Mesenchymal stem cell (in vitro differentiated cells and primary cell): ENCODE measurements at regions not wholly inside any gene's neighbourhood (a gene's known extent, or its start where the extent isn't known, plus 50 kb on each side); places are given as distances from the start of the nearest gene placed in this dataset.

Experiments used
- DNase-seq: peaks from one replicate; pipeline ENCODE4 v3.0.0-alpha.2; 2013
- H2AFZ ChIP-seq: one replicate; pipeline ENCODE4 v1.6.1; 2013; ENCODE audit warnings: low read depth, mild to moderate bottlenecking, control low read depth, inconsistent platforms, low read length, moderate library complexity
- H2AK5ac ChIP-seq: 2 replicates; pipeline ENCODE4 v1.6.1; 2013; ENCODE audit warnings: low read length, moderate library complexity, mild to moderate bottlenecking, inconsistent platforms; ENCODE audit not compliant: severe bottlenecking
- H2BK120ac ChIP-seq: one replicate; pipeline ENCODE4 v1.6.1; 2013; ENCODE audit warnings: low read depth, mild to moderate bottlenecking, inconsistent platforms, low read length, moderate library complexity
- H2BK12ac ChIP-seq, 2 experiments: one replicate each; pipeline ENCODE4 v1.6.1; 2013; ENCODE audit warnings: inconsistent platforms in 2 of 2, low read length in 2 of 2, mild to moderate bottlenecking in 2 of 2, moderate library complexity in 2 of 2, control low read depth in 1 of 2
- H2BK15ac ChIP-seq: one replicate; pipeline ENCODE4 v1.6.1; 2013; ENCODE audit warnings: mild to moderate bottlenecking, low read depth, inconsistent platforms; ENCODE audit not compliant: poor library complexity, severe bottlenecking
- H2BK5ac ChIP-seq: 2 replicates; pipeline ENCODE4 v1.6.1; 2013; ENCODE audit warnings: low read depth, mild to moderate bottlenecking, low read length, control low read depth, inconsistent platforms; ENCODE audit not compliant: poor library complexity, severe bottlenecking
- H3K14ac ChIP-seq, 2 experiments: one replicate each; pipeline ENCODE4 v1.6.1; 2013; ENCODE audit warnings: inconsistent platforms in 2 of 2, low read length in 2 of 2, control low read depth in 1 of 2, mild to moderate bottlenecking in 1 of 2, moderate library complexity in 1 of 2
- H3K18ac ChIP-seq, 2 experiments: one replicate each; pipeline ENCODE4 v1.6.1; 2013; ENCODE audit warnings: inconsistent platforms in 2 of 2, low read length in 2 of 2, control low read depth in 1 of 2, low read depth in 1 of 2, mild to moderate bottlenecking in 1 of 2
- H3K23ac ChIP-seq, 2 experiments: one replicate each; pipeline ENCODE4 v1.6.1; 2013; ENCODE audit warnings: inconsistent platforms in 2 of 2, low read length in 2 of 2, mild to moderate bottlenecking in 2 of 2, moderate library complexity in 2 of 2, control low read depth in 1 of 2
- H3K27ac ChIP-seq: 2 replicates; pipeline ENCODE4 v1.5.1; 2013; ENCODE audit warnings: mild to moderate bottlenecking, moderate library complexity, low read length, control low read depth, inconsistent platforms; ENCODE audit not compliant: poor library complexity, severe bottlenecking
- H3K27me3 ChIP-seq, 2 experiments: 2 replicates each; pipeline versions ENCODE4 v1.6.1 to v1.7.0; 2013; ENCODE audit warnings: low read length in 2 of 2, mild to moderate bottlenecking in 2 of 2, moderate library complexity in 2 of 2, control low read depth in 1 of 2, inconsistent platforms in 1 of 2; ENCODE audit not compliant: control insufficient read depth in 1 of 2, insufficient read depth in 1 of 2
- H3K36me3 ChIP-seq, 2 experiments: 2 replicates each; pipeline versions ENCODE4 v1.6.1 to v1.7.0; 2013; ENCODE audit warnings: low read length in 2 of 2, control low read depth in 1 of 2, inconsistent platforms in 1 of 2, low read depth in 1 of 2, mild to moderate bottlenecking in 1 of 2; ENCODE audit not compliant: insufficient read depth in 2 of 2, control insufficient read depth in 1 of 2
- H3K4ac ChIP-seq, 2 experiments: one replicate each; pipeline ENCODE4 v1.6.1; 2013; ENCODE audit warnings: inconsistent platforms in 2 of 2, low read length in 2 of 2, mild to moderate bottlenecking in 2 of 2, moderate library complexity in 2 of 2, control low read depth in 1 of 2, low read depth in 1 of 2
- H3K4me1 ChIP-seq: 2 replicates; pipeline ENCODE4 v1.6.1; 2013; ENCODE audit warnings: low read depth, low read length, control low read depth; ENCODE audit not compliant: control insufficient read depth, insufficient read depth
- H3K4me2 ChIP-seq: 2 replicates; pipeline ENCODE4 v1.6.1; 2013; ENCODE audit warnings: low read length, mild to moderate bottlenecking, inconsistent platforms; ENCODE audit not compliant: poor library complexity, severe bottlenecking
- H3K4me3 ChIP-seq, 2 experiments: 2 replicates each; pipeline versions ENCODE4 v1.5.1 to v1.7.0; 2013; ENCODE audit warnings: low read length in 2 of 2, mild to moderate bottlenecking in 2 of 2, control low read depth in 1 of 2, low read depth in 1 of 2; ENCODE audit not compliant: insufficient read depth in 1 of 2
- H3K79me1 ChIP-seq: replicated peaks from 2 replicates; pipeline ENCODE4 v1.6.1; 2013; ENCODE audit warnings: mild to moderate bottlenecking, control low read depth, low read length, inconsistent platforms; ENCODE audit not compliant: poor library complexity, severe bottlenecking
- H3K9ac ChIP-seq: 2 replicates; pipeline ENCODE4 v1.7.0; 2013; ENCODE audit warnings: mild to moderate bottlenecking, low read length, moderate library complexity
- H3K9me3 ChIP-seq: 2 replicates; pipeline ENCODE4 v1.7.0; 2013; ENCODE audit warnings: mild to moderate bottlenecking, low read length; ENCODE audit not compliant: control insufficient read depth
- H4K8ac ChIP-seq: one replicate; pipeline ENCODE4 v1.6.1; 2013; ENCODE audit warnings: inconsistent platforms, mild to moderate bottlenecking, low read length, moderate library complexity
- H4K91ac ChIP-seq: one replicate; pipeline ENCODE4 v1.6.1; 2013; ENCODE audit warnings: mild to moderate bottlenecking, low read length, inconsistent platforms
- WGBS: methylation state at CpG from one replicate; pipeline ENCODE4 v1.1.7; 2013; ENCODE audit warnings: mixed read lengths; 5-methylcytosine and 5-hydroxymethylcytosine counted together

DNA sequence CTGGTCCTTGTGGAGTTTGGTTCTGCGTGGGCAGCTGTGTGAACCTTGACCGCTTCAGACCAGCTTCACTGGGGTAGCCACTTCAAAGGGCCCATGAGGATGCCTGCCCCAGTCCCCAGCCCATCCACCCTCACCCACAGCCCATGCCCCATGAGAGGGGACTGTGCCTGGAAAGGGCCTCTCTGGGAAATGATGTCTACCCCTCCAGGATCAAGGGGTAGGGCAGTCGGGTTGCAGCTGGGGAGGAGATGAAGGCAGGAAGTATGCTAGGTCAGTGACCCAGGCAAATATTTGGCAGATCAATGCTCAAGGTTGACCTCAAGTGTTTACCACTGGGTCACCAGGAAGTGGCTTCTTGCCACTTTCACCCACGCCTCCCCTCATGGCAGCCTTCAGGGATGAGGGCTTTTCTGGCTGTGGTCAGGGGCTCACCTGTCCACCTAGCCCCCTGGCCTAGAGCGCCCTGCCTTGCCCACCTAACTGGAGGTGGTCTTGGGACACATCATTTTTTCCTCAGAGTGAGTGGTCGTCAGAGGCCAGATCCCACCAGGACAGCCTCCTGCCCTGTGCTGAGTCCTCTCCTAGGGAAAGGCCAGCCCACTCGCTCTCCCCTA, 109.5 kb downstream of the SNX5 start:
- no peak overlapping the region for H3K4me3 ChIP-seq
- H3K27me3 ChIP-seq: peaks cover 0 to 6% of the 10 kb centered on the region in 2 experiments
- H3K14ac ChIP-seq: peak overlapping the region in 1 of 2 experiments; percentile 26
- H3K18ac ChIP-seq: peak overlapping the region in 1 of 2 experiments; percentile 18
- H3K27ac ChIP-seq: no peak overlapping the region
- H3K79me1 ChIP-seq: no peaks in the 10 kb centered on the region
- peak overlapping the region; percentile 43 for H4K91ac ChIP-seq
- H4K8ac ChIP-seq: peak overlapping the region; percentile 15
- no peak overlapping the region for H3K4me2 ChIP-seq
- no peak overlapping the region for H3K4ac ChIP-seq
- no peak overlapping the region for H2AK5ac ChIP-seq
- no peaks in the 10 kb centered on the region for H3K36me3 ChIP-seq
- no peak overlapping the region for H3K23ac ChIP-seq
- H3K9me3 ChIP-seq: no peaks in the 10 kb centered on the region
- H2AFZ ChIP-seq: no peak overlapping the region
- peak overlapping the region in 1 of 2 experiments; percentile 15 for H2BK12ac ChIP-seq
- no peak overlapping the region for H2BK15ac ChIP-seq
- no peak for DNase-seq
- no peak overlapping the region for H2BK5ac ChIP-seq
- no peak overlapping the region for H3K9ac ChIP-seq
- H3K4me1 ChIP-seq: peaks cover 9% of the 10 kb centered on the region
- WGBS: 69% methylated on average over 7 of the region's 7 CpGs
- no peak overlapping the region for H2BK120ac ChIP-seq

DNA sequence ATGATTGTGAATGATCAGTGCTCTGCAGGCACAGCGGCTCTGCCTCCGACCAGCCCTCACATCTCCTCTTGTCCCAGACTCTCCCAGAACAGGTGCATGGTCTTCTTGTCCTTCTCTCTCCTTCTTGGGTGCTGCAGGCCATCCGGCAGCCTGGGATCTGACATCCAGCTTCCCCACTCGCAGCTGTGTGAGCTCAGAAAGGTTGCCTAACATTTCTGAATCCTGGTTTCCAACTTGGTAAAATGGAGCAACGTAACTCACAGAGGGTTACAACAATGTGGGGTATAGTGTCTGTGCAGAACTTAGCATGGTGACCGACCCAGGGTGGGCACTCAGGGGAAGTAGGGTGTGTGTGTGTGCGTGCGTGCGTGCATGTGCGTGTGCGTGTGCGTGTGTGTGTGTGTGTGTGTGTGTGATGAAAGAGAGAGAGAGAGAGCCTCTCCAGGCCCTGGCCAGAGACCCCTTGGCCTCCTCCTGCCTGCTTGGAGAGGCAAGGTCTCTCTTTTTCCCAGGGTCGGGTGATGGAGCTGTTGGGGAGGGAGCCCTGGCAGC, 110.1 kb downstream of the SNX5 start:
- DNase-seq: no peak
- Histone ChIP-seq H2AFZ (no peak overlapping the region), H3K4me1 (peaks cover 5% of the 10 kb centered on the region), H3K79me1 (no peaks in the 10 kb centered on the region), H3K9ac (no peak overlapping the region), H3K4ac (no peak overlapping the region), H4K91ac (no peak overlapping the region), H3K14ac (no peak overlapping the region), H2BK5ac (no peak overlapping the region), H3K27me3 (peaks cover 0 to 6% of the 10 kb centered on the region in 2 experiments), H3K27ac (no peak overlapping the region), H3K9me3 (no peaks in the 10 kb centered on the region), H2AK5ac (no peak overlapping the region), H3K4me2 (no peak overlapping the region), H4K8ac (no peak overlapping the region), H2BK12ac (no peak overlapping the region), H3K23ac (no peak overlapping the region), H2BK15ac (no peak overlapping the region), H2BK120ac (no peak overlapping the region), H3K36me3 (no peaks in the 10 kb centered on the region), H3K18ac (peak overlapping the region in 1 of 2 experiments; percentile 22), H3K4me3 (no peak overlapping the region)
- WGBS: 91% methylated on average over 13 of the region's 13 CpGs

DNA sequence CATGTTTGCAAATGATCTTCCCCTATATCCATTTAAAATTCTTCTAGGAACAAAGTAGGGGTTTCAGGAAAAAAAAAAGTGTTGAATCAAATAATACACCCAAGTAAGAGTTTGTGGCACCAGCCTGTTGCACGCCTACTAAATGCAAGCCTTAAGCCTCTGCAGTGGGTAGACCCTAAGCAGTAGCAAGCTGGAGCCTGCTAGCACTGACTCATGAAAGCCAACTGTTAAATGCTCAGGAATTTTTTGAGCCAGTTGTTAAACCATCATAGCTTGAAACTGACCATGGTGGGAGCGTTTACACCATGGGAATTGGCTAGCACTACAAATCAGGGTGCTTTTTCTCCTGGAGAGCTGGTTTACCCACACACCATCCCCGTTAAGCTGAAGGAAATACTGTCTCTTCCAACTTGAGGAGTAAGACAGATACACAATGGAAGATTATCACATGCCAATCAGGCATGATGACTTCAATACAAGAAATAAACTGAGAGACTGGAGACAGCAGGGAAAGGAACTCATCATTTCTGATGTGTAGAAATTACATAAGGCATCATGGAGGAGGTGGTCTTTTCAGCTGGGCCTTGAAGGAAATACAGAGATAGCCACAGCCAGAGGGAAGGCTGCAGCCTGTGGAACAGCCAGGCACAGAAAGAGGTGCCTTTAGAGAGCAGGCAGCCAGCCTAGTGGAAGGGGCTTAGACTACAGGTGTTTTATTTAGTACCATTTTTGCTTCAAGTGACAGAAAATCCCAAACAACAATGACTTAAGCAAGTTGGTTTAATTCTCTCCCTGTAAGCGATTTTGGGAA, 110.8 kb downstream of the SNX5 start:
- H3K4me1 ChIP-seq: peaks cover 5% of the 10 kb centered on the region
- H2BK120ac ChIP-seq: no peak overlapping the region
- H3K79me1 ChIP-seq: no peaks in the 10 kb centered on the region
- H3K9ac ChIP-seq: no peak overlapping the region
- H3K4me3 ChIP-seq: no peak overlapping the region
- no peak overlapping the region for H4K8ac ChIP-seq
- no peak overlapping the region for H2BK5ac ChIP-seq
- H2AK5ac ChIP-seq: no peak overlapping the region
- no peak overlapping the region for H3K4ac ChIP-seq
- H2BK15ac ChIP-seq: no peak overlapping the region
- H3K36me3 ChIP-seq: no peaks in the 10 kb centered on the region
- H3K23ac ChIP-seq: no peak overlapping the region
- no peak overlapping the region for H2BK12ac ChIP-seq
- no peak overlapping the region for H2AFZ ChIP-seq
- H3K18ac ChIP-seq: no peak overlapping the region
- no peak overlapping the region for H3K27ac ChIP-seq
- H3K14ac ChIP-seq: no peak overlapping the region
- H3K27me3 ChIP-seq: peaks cover 0 to 6% of the 10 kb centered on the region in 2 experiments
- no peak overlapping the region for H4K91ac ChIP-seq
- no peaks in the 10 kb centered on the region for H3K9me3 ChIP-seq
- no peak overlapping the region for H3K4me2 ChIP-seq
- WGBS: 92% methylated on average over 3 of the region's 4 CpGs
- DNase-seq: no peak
